Tibial nerve (tissue), 4 donors: ENCODE measurements at regions not wholly inside any gene's neighbourhood (a gene's known extent, or its start where the extent isn't known, plus 50 kb on each side); places are given as distances from the start of the nearest gene placed in this dataset.

Experiments used
- EP300 ChIP-seq, 2 donors: sonication (generic); formaldehyde crosslinking; IDR thresholded peaks; one replicate each; pipeline ENCODE4 v1.6.1; 2017; ENCODE audit warnings: antibody characterized with exemption in 2 of 2, mild to moderate bottlenecking in 1 of 2
- TF ChIP-seq, protein P1 (sequence below), 5 experiments: fragments of 200-600 bp in 3 of 5; fragments of 450-650 bp in 2 of 5; sonication (generic) in 3 of 5; IDR thresholded peaks; one replicate each; pipeline ENCODE4 v1.5.1; 2016 to 2019; ENCODE audit warnings: antibody characterized with exemption in 5 of 5, mild to moderate bottlenecking in 3 of 5, moderate library complexity in 2 of 5

DNA sequence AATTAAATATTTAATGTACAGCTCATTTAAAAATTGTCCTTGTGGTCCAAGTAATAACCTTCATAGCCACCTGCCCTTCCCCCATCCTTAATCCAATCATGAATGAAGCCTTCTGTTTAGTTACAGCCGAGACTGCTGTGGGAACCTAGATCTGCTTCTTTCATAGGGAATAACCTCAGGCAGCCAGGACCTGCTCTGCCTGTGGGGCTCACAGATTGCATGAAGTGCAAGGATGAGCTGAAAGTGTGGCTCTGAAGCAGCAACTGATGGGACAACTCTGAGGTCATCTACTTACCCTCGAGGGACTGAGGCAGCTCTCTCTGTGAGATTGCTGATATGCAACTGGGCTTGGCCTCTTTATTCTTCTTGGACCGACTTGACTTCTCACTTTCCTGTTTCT, 169.8 kb downstream of the POTEB3 start:
- no peak for TF ChIP-seq EP300 (IDR thresholded peaks at IDR 0.05)
- TF ChIP-seq, protein P1, sequence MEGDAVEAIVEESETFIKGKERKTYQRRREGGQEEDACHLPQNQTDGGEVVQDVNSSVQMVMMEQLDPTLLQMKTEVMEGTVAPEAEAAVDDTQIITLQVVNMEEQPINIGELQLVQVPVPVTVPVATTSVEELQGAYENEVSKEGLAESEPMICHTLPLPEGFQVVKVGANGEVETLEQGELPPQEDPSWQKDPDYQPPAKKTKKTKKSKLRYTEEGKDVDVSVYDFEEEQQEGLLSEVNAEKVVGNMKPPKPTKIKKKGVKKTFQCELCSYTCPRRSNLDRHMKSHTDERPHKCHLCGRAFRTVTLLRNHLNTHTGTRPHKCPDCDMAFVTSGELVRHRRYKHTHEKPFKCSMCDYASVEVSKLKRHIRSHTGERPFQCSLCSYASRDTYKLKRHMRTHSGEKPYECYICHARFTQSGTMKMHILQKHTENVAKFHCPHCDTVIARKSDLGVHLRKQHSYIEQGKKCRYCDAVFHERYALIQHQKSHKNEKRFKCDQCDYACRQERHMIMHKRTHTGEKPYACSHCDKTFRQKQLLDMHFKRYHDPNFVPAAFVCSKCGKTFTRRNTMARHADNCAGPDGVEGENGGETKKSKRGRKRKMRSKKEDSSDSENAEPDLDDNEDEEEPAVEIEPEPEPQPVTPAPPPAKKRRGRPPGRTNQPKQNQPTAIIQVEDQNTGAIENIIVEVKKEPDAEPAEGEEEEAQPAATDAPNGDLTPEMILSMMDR (IDR thresholded peaks at IDR 0.05), result no peak
